ENCODE measurements at regions not wholly inside any gene's neighbourhood (a gene's known extent, or its start where the extent isn't known, plus 50 kb on each side); places are given as distances from the start of the nearest gene placed in this dataset.

DNA sequence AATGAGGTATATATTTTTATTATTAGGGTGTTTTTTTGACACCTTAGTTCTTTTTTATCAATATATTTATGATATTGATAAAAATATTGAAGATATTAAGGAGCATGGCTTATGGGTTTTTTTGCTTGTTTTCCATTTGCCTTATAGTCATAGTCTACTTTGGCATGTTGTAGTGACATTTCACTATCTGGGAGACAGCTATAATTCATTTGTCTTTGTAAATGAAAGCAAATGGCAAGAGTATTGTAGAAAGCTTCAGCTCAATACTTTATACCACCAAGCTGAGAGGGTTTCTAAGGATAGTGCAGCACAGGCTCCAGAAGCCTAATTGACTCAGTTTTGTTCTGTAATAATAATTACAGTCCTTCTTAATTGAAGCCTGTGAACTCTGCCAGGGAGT, 1182.3 kb downstream of the EFNA5 start:
- TF ChIP-seq, protein P1, sequence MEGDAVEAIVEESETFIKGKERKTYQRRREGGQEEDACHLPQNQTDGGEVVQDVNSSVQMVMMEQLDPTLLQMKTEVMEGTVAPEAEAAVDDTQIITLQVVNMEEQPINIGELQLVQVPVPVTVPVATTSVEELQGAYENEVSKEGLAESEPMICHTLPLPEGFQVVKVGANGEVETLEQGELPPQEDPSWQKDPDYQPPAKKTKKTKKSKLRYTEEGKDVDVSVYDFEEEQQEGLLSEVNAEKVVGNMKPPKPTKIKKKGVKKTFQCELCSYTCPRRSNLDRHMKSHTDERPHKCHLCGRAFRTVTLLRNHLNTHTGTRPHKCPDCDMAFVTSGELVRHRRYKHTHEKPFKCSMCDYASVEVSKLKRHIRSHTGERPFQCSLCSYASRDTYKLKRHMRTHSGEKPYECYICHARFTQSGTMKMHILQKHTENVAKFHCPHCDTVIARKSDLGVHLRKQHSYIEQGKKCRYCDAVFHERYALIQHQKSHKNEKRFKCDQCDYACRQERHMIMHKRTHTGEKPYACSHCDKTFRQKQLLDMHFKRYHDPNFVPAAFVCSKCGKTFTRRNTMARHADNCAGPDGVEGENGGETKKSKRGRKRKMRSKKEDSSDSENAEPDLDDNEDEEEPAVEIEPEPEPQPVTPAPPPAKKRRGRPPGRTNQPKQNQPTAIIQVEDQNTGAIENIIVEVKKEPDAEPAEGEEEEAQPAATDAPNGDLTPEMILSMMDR (optimal IDR thresholded peaks at IDR 0.05 in 1 of 3, IDR thresholded peaks at IDR 0.05 in 1 of 3, conservative IDR thresholded peaks at IDR 0.05 in 1 of 3; ENCODE audit: extremely low read depth in 1 of 3, insufficient read depth in 2 of 3, low read length in 3 of 3): no peak
- TF ChIP-seq EZH2 (IDR thresholded peaks at IDR 0.05; ENCODE audit: low read length): no peak
